Upper lobe of right lung (tissue), 1 donor: ENCODE measurements at regions not wholly inside any gene's neighbourhood (a gene's known extent, or its start where the extent isn't known, plus 50 kb on each side); places are given as distances from the start of the nearest gene placed in this dataset.

Experiments
- ATAC-seq: fragments of 200-7000 bp; cut with Tn5 transposase; one replicate; pipeline ENCODE4 v1.9.1; 2020; ENCODE audit warnings: mild to moderate bottlenecking, moderate library complexity
- DNase-seq: peaks from one replicate; pipeline ENCODE4 v3.0.0-alpha.2; 2020
- H3K27ac ChIP-seq: fragments of 200-600 bp; one replicate; pipeline ENCODE4 v1.8.0; 2022
- H3K27me3 ChIP-seq: fragments of 200-600 bp; one replicate; pipeline ENCODE4 v1.8.0; 2022; ENCODE audit warnings: mild to moderate bottlenecking
- H3K36me3 ChIP-seq: fragments of 200-600 bp; one replicate; pipeline ENCODE4 v1.8.0; 2022
- H3K4me1 ChIP-seq: fragments of 200-600 bp; one replicate; pipeline ENCODE4 v1.8.0; 2022
- H3K4me3 ChIP-seq: fragments of 200-600 bp; one replicate; pipeline ENCODE4 v1.8.0; 2022; ENCODE audit warnings: mild to moderate bottlenecking
- H3K9me3 ChIP-seq: fragments of 200-600 bp; one replicate; pipeline ENCODE4 v1.8.0; 2022
- CTCF ChIP-seq: fragments of 200-600 bp; IDR thresholded peaks from one replicate; pipeline ENCODE4 v1.8.0; 2022; ENCODE audit warnings: antibody characterized with exemption
- intact Hi-C: fragments of 100-400 bp; cut with DNase I; formaldehyde crosslinking; loops from one replicate; pipeline ENCODE4 v1.11.0; 2022
- donor health status: DM: no; HTN: yes; CAD: no; lungs with severe emphysema.

DNA sequence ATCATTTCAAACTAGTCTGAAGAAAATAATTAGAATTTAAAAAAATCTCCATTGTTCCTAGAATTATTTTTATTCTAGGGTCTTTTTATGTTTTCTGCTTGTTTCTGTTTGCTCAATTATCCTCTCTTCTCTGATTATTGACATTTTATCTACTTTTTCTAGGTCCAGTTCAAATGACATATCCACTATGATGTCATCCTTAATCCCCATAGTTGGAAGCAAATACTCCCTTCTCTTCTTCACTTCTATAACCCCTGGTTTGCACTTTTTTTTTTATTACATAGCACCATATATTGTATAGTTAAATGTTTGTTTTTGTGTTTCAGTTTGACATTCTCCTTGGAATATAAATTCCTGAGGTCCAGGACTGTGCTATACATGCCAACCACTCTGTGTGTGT lies 82.6 kb downstream of the CT47B1 start:
- no peaks in the 10 kb centered on the region for H3K27me3 ChIP-seq
- DNase-seq (no peak), ATAC-seq (no peak)
- H3K4me3 ChIP-seq = no peak overlapping the region
- H3K36me3 ChIP-seq = no peaks in the 10 kb centered on the region
- intact Hi-C loops = no loop called here
- no peaks in the 10 kb centered on the region for H3K9me3 ChIP-seq
- no peak for TF ChIP-seq CTCF
- H3K27ac ChIP-seq = no peak overlapping the region
- H3K4me1 ChIP-seq = no peaks in the 10 kb centered on the region

- Histone ChIP-seq H3K4me1 (no peaks in the 10 kb centered on the region), H3K4me3 (no peak overlapping the region), H3K9me3 (no peaks in the 10 kb centered on the region), H3K27ac (no peak overlapping the region), H3K36me3 (no peaks in the 10 kb centered on the region), H3K27me3 (no peaks in the 10 kb centered on the region)
- intact Hi-C loops = no loop called here
- no peak for TF ChIP-seq CTCF
- DNase-seq (no peak), ATAC-seq (peak; percentile 58)
Measured at GRCh38 chrX:120791013-120791643, 84.5 kb downstream of the CT47B1 start.

DNA sequence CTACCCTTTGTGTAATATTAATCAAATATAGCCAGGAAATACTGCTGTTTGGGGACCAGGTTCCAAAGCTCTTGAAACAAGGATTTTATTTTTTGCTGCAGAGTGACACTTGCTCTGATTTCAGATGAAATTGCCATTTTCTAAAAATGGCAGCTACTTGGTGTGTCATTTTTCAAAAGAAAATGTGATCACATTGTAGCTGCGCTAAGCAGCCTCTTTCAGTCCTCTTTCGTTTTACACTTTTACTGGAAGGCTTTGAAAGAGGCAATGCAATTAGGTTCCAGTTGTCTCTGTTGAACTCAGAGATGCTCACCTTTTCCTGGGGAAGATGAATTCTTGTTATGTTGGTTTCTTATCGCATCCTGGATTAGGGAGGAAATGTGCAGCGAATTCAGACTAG lies 85.1 kb downstream of the CT47B1 start:
- no peaks in the 10 kb centered on the region for H3K27me3 ChIP-seq
- TF ChIP-seq CTCF = no peak
- ATAC-seq (no peak), DNase-seq (no peak)
- H3K27ac ChIP-seq = no peak overlapping the region
- no peaks in the 10 kb centered on the region for H3K9me3 ChIP-seq
- H3K4me3 ChIP-seq = no peak overlapping the region
- no peaks in the 10 kb centered on the region for H3K4me1 ChIP-seq
- H3K36me3 ChIP-seq = no peaks in the 10 kb centered on the region
- intact Hi-C loops = no loop called here

DNA sequence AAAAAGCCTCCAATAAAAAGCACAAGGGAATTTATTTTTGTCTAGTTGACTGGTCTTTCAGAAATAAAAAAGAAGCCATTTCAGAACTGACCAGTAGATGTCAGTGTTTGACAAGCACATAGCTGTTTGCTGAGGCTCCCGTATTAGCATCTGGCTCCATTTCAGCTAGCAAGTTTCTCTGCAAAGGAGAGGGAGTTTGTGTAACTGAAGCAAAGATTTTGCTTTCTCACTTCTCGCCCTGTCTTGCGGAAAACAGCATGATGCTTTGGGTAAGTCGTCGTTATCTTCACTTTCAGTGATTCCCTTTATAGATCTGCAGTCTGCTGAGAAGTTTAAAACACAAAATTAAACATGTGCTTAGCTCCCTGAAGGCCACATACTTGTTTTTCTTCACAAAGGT lies 85.5 kb downstream of the CT47B1 start:
- H3K27ac ChIP-seq = no peak overlapping the region
- H3K4me1 ChIP-seq = no peaks in the 10 kb centered on the region
- DNase-seq (no peak), ATAC-seq (peak; percentile 78)
- H3K4me3 ChIP-seq = no peak overlapping the region
- no peaks in the 10 kb centered on the region for H3K9me3 ChIP-seq
- H3K27me3 ChIP-seq = no peaks in the 10 kb centered on the region
- peak; percentile 63 for TF ChIP-seq CTCF
- intact Hi-C loops = no loop called here
- no peaks in the 10 kb centered on the region for H3K36me3 ChIP-seq

GRCh38 chrX:120781403-120781802 lies 94.3 kb downstream of the CT47B1 start:
- H3K4me3 ChIP-seq = no peak overlapping the region
- no peak overlapping the region for H3K27ac ChIP-seq
- no peaks in the 10 kb centered on the region for H3K4me1 ChIP-seq
- H3K27me3 ChIP-seq = no peaks in the 10 kb centered on the region
- H3K9me3 ChIP-seq = no peaks in the 10 kb centered on the region
- DNase-seq (no peak), ATAC-seq (no peak)
- H3K36me3 ChIP-seq = no peaks in the 10 kb centered on the region
- intact Hi-C loops = no loop called here
- no peak for TF ChIP-seq CTCF

DNA sequence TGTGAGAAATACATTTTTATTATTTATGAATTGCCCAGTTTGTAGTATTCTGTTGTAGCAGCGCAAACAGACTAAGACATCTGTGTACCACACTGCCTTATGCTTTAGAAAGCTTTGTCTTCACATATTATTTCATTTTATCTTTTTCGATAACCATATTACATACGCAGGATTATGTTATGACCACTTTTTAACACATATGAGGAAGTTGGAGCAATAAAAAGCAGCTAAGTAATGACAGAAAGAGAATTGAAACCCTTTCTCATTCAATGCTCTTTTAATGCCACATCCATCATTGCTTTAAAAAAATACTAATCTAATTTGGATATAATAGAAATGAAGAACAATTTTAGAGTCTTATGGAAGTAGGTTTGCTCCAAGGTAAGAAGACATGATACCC lies 99.7 kb downstream of the CT47B1 start:
- Histone ChIP-seq H3K4me3 (no peak overlapping the region), H3K27ac (no peak overlapping the region), H3K4me1 (no peaks in the 10 kb centered on the region), H3K9me3 (no peaks in the 10 kb centered on the region), H3K36me3 (no peaks in the 10 kb centered on the region), H3K27me3 (no peaks in the 10 kb centered on the region)
- no peak for DNase-seq
- intact Hi-C loops = no loop called here
- no peak for ATAC-seq
- TF ChIP-seq CTCF = no peak
